Occipital lobe (tissue), 1 donor: ENCODE measurements at regions not wholly inside any gene's neighbourhood (a gene's known extent, or its start where the extent isn't known, plus 50 kb on each side); places are given as distances from the start of the nearest gene placed in this dataset. TPM values are rescaled to one million over a fixed set of nuclear protein-coding genes. Genes with fewer than 3 reads are reported as not detected.

ENCODE experiments used
- small RNA-seq: library from RNA; depleted of rRNA; stranded (forward); fragments of <200 nt; gene quantifications from one replicate; pipeline ENCODE3, GENCODE V24; 2014

Small RNAs in the stretch of these regions (small RNA-seq; reads per million reads assigned to genes)
- gene RNA5SP438: not detected
